ENCODE measurements at regions not wholly inside any gene's neighbourhood (a gene's known extent, or its start where the extent isn't known, plus 50 kb on each side); places are given as distances from the start of the nearest gene placed in this dataset.
A peak's percentile ranks its signal among the peaks of the same experiment; 100 is the strongest.

DNA sequence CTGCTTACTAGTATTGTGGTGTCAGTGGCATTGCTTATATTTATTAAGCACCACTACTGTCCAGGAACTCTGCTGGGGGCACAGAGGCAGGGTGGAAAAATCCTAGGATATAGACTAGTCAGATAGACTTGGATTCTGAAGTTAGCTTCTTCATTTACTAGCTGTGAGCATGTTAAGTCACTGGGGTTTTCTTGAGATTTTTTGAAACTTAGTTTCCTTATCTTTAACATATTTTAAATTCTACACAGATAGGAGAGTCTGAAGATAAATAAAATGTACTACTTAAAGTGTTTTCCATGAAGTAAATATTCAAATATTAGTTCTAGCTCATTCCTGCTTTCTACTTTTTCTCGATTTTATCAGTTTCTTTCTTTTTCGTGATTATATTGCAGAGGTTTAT is 196.9 kb upstream of the GRID2 start:
- ATAC-seq = no peak
- intact Hi-C loops (cut with DNase I) = no loop called here
- 22 to 32% methylated on average over 2 of the region's 2 CpGs for WGBS, 2 donors

DNA sequence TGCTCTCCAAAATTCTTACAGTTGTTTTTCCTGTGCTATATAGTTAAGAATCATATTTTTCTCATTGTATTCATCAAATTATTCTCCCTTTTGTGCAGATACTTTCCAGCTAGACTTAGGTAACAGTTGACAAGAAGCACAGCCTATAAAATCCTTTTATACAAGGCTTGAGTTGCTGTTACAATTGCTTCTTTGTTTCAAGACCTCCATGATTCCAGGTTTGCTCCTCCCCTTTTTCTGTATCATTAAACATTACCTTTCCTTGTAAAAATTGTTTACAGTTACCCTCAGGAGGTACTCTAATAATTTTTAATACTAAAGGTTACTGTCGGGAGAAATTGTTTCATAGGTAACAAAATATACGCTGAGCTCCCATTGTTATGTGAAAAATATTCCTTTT is 192.3 kb upstream of the GRID2 start:
- WGBS, 2 donors = 91 to 97% methylated on average over 2 of the region's 2 CpGs
- H3K9me3 ChIP-seq = no peaks in the 10 kb centered on the region
- intact Hi-C loops (cut with DNase I) = no loop called here
- H3K27me3 ChIP-seq = no peaks in the 10 kb centered on the region
- no peak for TF ChIP-seq POLR2A (IDR thresholded peaks at IDR 0.05)
- TF ChIP-seq, protein P1, sequence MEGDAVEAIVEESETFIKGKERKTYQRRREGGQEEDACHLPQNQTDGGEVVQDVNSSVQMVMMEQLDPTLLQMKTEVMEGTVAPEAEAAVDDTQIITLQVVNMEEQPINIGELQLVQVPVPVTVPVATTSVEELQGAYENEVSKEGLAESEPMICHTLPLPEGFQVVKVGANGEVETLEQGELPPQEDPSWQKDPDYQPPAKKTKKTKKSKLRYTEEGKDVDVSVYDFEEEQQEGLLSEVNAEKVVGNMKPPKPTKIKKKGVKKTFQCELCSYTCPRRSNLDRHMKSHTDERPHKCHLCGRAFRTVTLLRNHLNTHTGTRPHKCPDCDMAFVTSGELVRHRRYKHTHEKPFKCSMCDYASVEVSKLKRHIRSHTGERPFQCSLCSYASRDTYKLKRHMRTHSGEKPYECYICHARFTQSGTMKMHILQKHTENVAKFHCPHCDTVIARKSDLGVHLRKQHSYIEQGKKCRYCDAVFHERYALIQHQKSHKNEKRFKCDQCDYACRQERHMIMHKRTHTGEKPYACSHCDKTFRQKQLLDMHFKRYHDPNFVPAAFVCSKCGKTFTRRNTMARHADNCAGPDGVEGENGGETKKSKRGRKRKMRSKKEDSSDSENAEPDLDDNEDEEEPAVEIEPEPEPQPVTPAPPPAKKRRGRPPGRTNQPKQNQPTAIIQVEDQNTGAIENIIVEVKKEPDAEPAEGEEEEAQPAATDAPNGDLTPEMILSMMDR (IDR thresholded peaks at IDR 0.05) = no peak
- H3K4me1 ChIP-seq = no peaks in the 10 kb centered on the region
- ATAC-seq = no peak
- H3K27ac ChIP-seq = no peak overlapping the region
- no peak overlapping the region for H3K4me3 ChIP-seq
- no peaks in the 10 kb centered on the region for H3K36me3 ChIP-seq (replicated peaks in 1 of 2; ENCODE audit: insufficient read depth in 1 of 2, low read depth in 2 of 2)
- DNase-seq = no peak

More for the DNA sequence above, 196.9 kb upstream of the GRID2 start:
- DNase-seq = no peak
- no peaks in the 10 kb centered on the region for H3K27me3 ChIP-seq
- no peaks in the 10 kb centered on the region for H3K36me3 ChIP-seq (replicated peaks in 1 of 2; ENCODE audit: insufficient read depth in 1 of 2, low read depth in 2 of 2)
- no peaks in the 10 kb centered on the region for H3K9me3 ChIP-seq
- TF ChIP-seq, protein P1 (IDR thresholded peaks at IDR 0.05) = no peak
- TF ChIP-seq POLR2A (IDR thresholded peaks at IDR 0.05) = no peak
- no peak overlapping the region for H3K4me3 ChIP-seq
- H3K4me1 ChIP-seq = no peaks in the 10 kb centered on the region
- no peak overlapping the region for H3K27ac ChIP-seq

DNA sequence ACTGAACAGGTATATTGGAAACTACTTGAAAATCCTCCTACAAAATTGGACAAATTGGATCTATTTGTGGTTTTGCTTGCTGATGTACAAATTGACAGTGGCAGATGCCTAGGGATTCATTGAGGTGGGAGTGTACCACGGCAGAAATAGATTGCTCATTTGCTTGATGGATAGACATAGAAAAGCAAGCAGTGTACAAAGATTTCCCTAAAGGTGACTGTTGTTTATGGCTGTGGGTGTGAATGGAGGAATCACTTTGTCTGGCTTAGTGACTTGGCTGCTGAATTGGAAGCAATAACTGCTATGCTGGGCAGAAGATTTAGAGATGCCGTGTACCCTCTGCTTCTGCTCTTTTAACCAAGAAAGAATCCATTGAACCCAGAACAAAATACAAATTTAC is 191.0 kb upstream of the GRID2 start:
- Histone ChIP-seq H3K27ac (no peak overlapping the region), H3K36me3 (replicated peaks in 1 of 2; ENCODE audit: insufficient read depth in 1 of 2, low read depth in 2 of 2) (no peaks in the 10 kb centered on the region), H3K4me1 (no peaks in the 10 kb centered on the region), H3K4me3 (no peak overlapping the region), H3K27me3 (no peaks in the 10 kb centered on the region), H3K9me3 (no peaks in the 10 kb centered on the region)
- DNase-seq = no peak
- intact Hi-C loops (cut with DNase I) = no loop called here
- WGBS, 2 donors = 77 to 91% methylated on average over 2 of the region's 2 CpGs
- ATAC-seq = no peak
- TF ChIP-seq POLR2A (IDR thresholded peaks at IDR 0.05) = no peak
- TF ChIP-seq, protein P1 (IDR thresholded peaks at IDR 0.05) = no peak

DNA sequence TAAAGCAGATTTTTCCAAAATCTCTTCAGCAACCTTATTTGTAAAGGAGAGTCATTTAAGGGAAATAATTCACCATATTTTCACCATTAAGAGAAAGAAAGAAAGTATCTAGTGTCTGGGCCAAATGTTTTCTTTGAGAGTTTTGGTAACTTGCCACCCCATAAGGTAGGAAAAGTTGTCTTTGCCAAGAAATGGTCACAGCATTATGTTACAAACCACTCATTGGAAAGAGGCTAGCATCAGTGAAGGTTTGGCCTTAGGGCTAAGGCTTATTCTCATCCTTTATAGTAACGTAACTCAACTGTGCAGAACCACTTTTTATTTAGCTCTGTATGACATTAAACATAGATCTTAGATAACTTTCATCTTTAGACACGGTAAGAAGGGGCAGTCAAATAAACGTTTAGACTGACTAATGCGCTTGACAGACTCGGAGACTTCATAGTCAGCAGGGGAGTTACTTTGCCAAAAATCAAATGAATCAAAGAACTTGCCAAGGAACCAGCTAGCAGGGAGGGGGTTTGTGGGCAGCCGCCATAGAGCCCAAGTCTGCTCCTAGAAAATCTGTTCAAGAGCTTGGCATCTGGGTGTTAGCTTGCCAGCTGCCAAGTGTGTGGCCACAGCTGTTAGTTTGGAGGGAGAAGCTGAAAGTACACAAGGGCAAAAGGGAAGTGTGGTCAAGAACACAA is 182.8 kb upstream of the GRID2 start:
- peak overlapping the region in 3 of 4 donors; percentile 14 to 32 (median 21) for H3K27ac ChIP-seq
- H3K9me3 ChIP-seq = no peaks in the 10 kb centered on the region
- 25 to 44% methylated on average over 6 of the region's 6 CpGs for WGBS, 2 donors
- H3K4me1 ChIP-seq = peaks cover 7% of the 10 kb centered on the region
- ATAC-seq (peak; percentile 93), DNase-seq (peak; percentile 63 to 78 (median 76))
- TF ChIP-seq, protein P1 (IDR thresholded peaks at IDR 0.05) = no peak
- no peak for TF ChIP-seq POLR2A (IDR thresholded peaks at IDR 0.05)
- no peak overlapping the region for H3K4me3 ChIP-seq
- no peaks in the 10 kb centered on the region for H3K27me3 ChIP-seq
- intact Hi-C loops (cut with DNase I) = no loop called here
- H3K36me3 ChIP-seq (replicated peaks in 1 of 2; ENCODE audit: insufficient read depth in 1 of 2, low read depth in 2 of 2) = no peaks in the 10 kb centered on the region

DNA sequence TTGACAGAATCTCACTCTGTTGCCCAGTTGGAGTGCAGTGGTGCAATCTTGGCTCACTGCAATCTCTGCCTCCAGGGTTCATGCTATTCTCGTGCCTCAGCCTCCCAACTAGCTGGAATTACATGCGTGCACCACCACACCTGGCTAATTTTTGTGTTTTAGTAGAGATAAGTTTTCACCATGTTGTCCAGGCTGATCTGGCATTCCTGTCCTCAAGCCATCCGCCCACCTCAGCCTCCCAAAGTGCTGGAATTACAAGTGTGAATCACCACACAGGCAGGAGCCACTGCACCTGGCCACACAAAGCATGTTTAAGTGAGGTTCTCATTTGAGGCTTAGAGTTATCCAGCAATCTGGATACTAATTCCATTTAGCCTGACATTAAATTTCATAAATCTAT is 180.9 kb upstream of the GRID2 start:
- no peak for TF ChIP-seq POLR2A (IDR thresholded peaks at IDR 0.05)
- TF ChIP-seq, protein P1 (IDR thresholded peaks at IDR 0.05) = no peak
- WGBS, 2 donors = 84 to 89% methylated on average over 3 of the region's 3 CpGs
- Histone ChIP-seq H3K4me3 (no peak overlapping the region), H3K9me3 (no peaks in the 10 kb centered on the region), H3K27ac (no peak overlapping the region), H3K4me1 (peaks cover 7% of the 10 kb centered on the region), H3K27me3 (no peaks in the 10 kb centered on the region), H3K36me3 (replicated peaks in 1 of 2; ENCODE audit: insufficient read depth in 1 of 2, low read depth in 2 of 2) (no peaks in the 10 kb centered on the region)
- DNase-seq (no peak), ATAC-seq (no peak)
- intact Hi-C loops (cut with DNase I) = no loop called here

Measured in body of pancreas (tissue), 4 donors.